HG03175 (cell line): ENCODE measurements at regions not wholly inside any gene's neighbourhood (a gene's known extent, or its start where the extent isn't known, plus 50 kb on each side); places are given as distances from the start of the nearest gene placed in this dataset.

Source experiments
- ATAC-seq: cut with Tn5 transposase; IDR thresholded peaks from one replicate; pipeline ENCODE4 v1.9.1; 2021; ENCODE audit warnings: mild to moderate bottlenecking, moderate library complexity; ENCODE audit not compliant: unreplicated experiment

- ATAC-seq, result no peak
Observed at GRCh38 chr1:113255720-113256347, 134.5 kb upstream of the MAGI3 start.

- no peak for ATAC-seq
Observed at GRCh38 chr1:113256348-113256729, 134.0 kb upstream of the MAGI3 start.

GRCh38 chr1:113259988-113260387 is 130.3 kb upstream of the MAGI3 start:
- ATAC-seq, result no peak

GRCh38 chr1:113265196-113265595 is 125.1 kb upstream of the MAGI3 start:
- ATAC-seq, result no peak

- ATAC-seq, result no peak
Observed at GRCh38 chr1:113266788-113267187, 123.5 kb upstream of the MAGI3 start.

GRCh38 chr1:113269168-113269963 is 120.9 kb upstream of the MAGI3 start:
- ATAC-seq, result no peak

- ATAC-seq, result no peak
Observed at GRCh38 chr1:113271039-113271438, 119.3 kb upstream of the MAGI3 start.

- no peak for ATAC-seq
Observed at GRCh38 chr1:113275083-113275482, 115.2 kb upstream of the MAGI3 start.

GRCh38 chr1:113275691-113276090 is 114.6 kb upstream of the MAGI3 start:
- ATAC-seq, result no peak

- ATAC-seq, result no peak
Observed at GRCh38 chr1:113276507-113276906, 113.8 kb upstream of the MAGI3 start.

- no peak for ATAC-seq
Observed at GRCh38 chr1:113278371-113278770, 111.9 kb upstream of the MAGI3 start.

GRCh38 chr1:113278777-113279176 is 111.5 kb upstream of the MAGI3 start:
- no peak for ATAC-seq

- no peak for ATAC-seq
Observed at GRCh38 chr1:113279776-113280391, 110.4 kb upstream of the MAGI3 start.

GRCh38 chr1:113280581-113280980 is 109.7 kb upstream of the MAGI3 start:
- ATAC-seq, result no peak

- ATAC-seq, result no peak
Observed at GRCh38 chr1:113281550-113281949, 108.8 kb upstream of the MAGI3 start.

GRCh38 chr1:113282008-113282892 is 108.1 kb upstream of the MAGI3 start:
- no peak for ATAC-seq

- ATAC-seq, result no peak
Observed at GRCh38 chr1:113282893-113283285, 107.4 kb upstream of the MAGI3 start.

- ATAC-seq, result no peak
Observed at GRCh38 chr1:113283914-113284313, 106.4 kb upstream of the MAGI3 start.

- no peak for ATAC-seq
Observed at GRCh38 chr1:113286156-113286555, 104.2 kb upstream of the MAGI3 start.

GRCh38 chr1:113291777-113292602 is 98.3 kb upstream of the MAGI3 start:
- ATAC-seq, result no peak
